ENCODE measurements at regions not wholly inside any gene's neighbourhood (a gene's known extent, or its start where the extent isn't known, plus 50 kb on each side); places are given as distances from the start of the nearest gene placed in this dataset.

- no peaks in the 10 kb centered on the region for H3K79me2 ChIP-seq (ENCODE audit: insufficient read depth, low read length)
- no peak overlapping the region for H3K27ac ChIP-seq (ENCODE audit: low read depth in 1 of 2, low read length in 2 of 2)
- H4K20me1 ChIP-seq (ENCODE audit: insufficient read depth, low read length) = no peaks in the 10 kb centered on the region
- Mint-ChIP-seq H3K9me3 (no peaks in the 10 kb centered on the region), H3K27me3 (ENCODE audit: low read depth in 3 of 3) (peaks cover 0 to 3% (median 1%) of the 10 kb centered on the region in 3 donors), H3K4me1 (no peaks in the 10 kb centered on the region), H3K36me3 (no peaks in the 10 kb centered on the region), H3K27ac (no peak overlapping the region), H3K4me3 (no peak overlapping the region)
- H3K36me3 ChIP-seq (replicated peaks in 1 of 2; ENCODE audit: control insufficient read depth in 1 of 2, insufficient read depth in 2 of 2, low read length in 2 of 2) = no peaks in the 10 kb centered on the region
- H3K4me1 ChIP-seq (ENCODE audit: control insufficient read depth in 1 of 2, insufficient read depth in 2 of 2, low read length in 2 of 2) = no peaks in the 10 kb centered on the region
- no CpG with 5 or more reads among the region's 5 CpGs for WGBS (ENCODE audit: insufficient coverage)
- intact Hi-C loops (cut with micrococcal nuclease) = no loop called here
- no peak for TF ChIP-seq CTCF (IDR thresholded peaks at IDR 0.05)
- no peaks in the 10 kb centered on the region for H3K9me3 ChIP-seq (replicated peaks in 1 of 2; ENCODE audit: control insufficient read depth in 1 of 2, insufficient read depth in 1 of 2, low read length in 2 of 2)
- no peak overlapping the region for H2AFZ ChIP-seq (ENCODE audit: insufficient read depth, low read depth, low read length, poor library complexity, severe bottlenecking)
- H3K27me3 ChIP-seq (ENCODE audit: control insufficient read depth in 2 of 2, insufficient read depth in 2 of 2, low read length in 2 of 2) = no peaks in the 10 kb centered on the region
- H3K9ac ChIP-seq (ENCODE audit: insufficient read depth, low read length, poor library complexity, severe bottlenecking) = no peak overlapping the region
- DNase-seq = no peak
- H3K4me3 ChIP-seq (replicated peaks in 1 of 3; ENCODE audit: low read depth in 2 of 3, low read length in 3 of 3) = no peak overlapping the region
- H3K4me2 ChIP-seq (replicated peaks; ENCODE audit: extremely low read depth, low read length, poor library complexity, severe bottlenecking) = no peak overlapping the region
Measured at GRCh38 chr6:50589751-50590470, 123.4 kb upstream of the TFAP2D start.

GRCh38 chr6:50591135-50591534 is 122.2 kb upstream of the TFAP2D start:
- intact Hi-C loops (cut with micrococcal nuclease) = no loop called here
- Mint-ChIP-seq H3K4me1 (no peaks in the 10 kb centered on the region), H3K27ac (no peak overlapping the region), H3K4me3 (no peak overlapping the region), H3K9me3 (no peaks in the 10 kb centered on the region), H3K36me3 (no peaks in the 10 kb centered on the region), H3K27me3 (ENCODE audit: low read depth in 3 of 3) (peaks cover 0 to 2% (median 1%) of the 10 kb centered on the region in 3 donors)
- Histone ChIP-seq H3K79me2 (ENCODE audit: insufficient read depth, low read length) (no peaks in the 10 kb centered on the region), H3K36me3 (replicated peaks in 1 of 2; ENCODE audit: control insufficient read depth in 1 of 2, insufficient read depth in 2 of 2, low read length in 2 of 2) (no peaks in the 10 kb centered on the region), H4K20me1 (ENCODE audit: insufficient read depth, low read length) (no peaks in the 10 kb centered on the region), H3K27ac (ENCODE audit: low read depth in 1 of 2, low read length in 2 of 2) (no peak overlapping the region), H3K4me1 (ENCODE audit: control insufficient read depth in 1 of 2, insufficient read depth in 2 of 2, low read length in 2 of 2) (no peaks in the 10 kb centered on the region), H3K9ac (ENCODE audit: insufficient read depth, low read length, poor library complexity, severe bottlenecking) (no peak overlapping the region), H3K4me3 (replicated peaks in 1 of 3; ENCODE audit: low read depth in 2 of 3, low read length in 3 of 3) (no peak overlapping the region), H2AFZ (ENCODE audit: insufficient read depth, low read depth, low read length, poor library complexity, severe bottlenecking) (no peak overlapping the region), H3K9me3 (replicated peaks in 1 of 2; ENCODE audit: control insufficient read depth in 1 of 2, insufficient read depth in 1 of 2, low read length in 2 of 2) (no peaks in the 10 kb centered on the region), H3K27me3 (ENCODE audit: control insufficient read depth in 2 of 2, insufficient read depth in 2 of 2, low read length in 2 of 2) (no peaks in the 10 kb centered on the region), H3K4me2 (replicated peaks; ENCODE audit: extremely low read depth, low read length, poor library complexity, severe bottlenecking) (no peak overlapping the region)
- 62% methylated on average over 3 of the region's 4 CpGs for WGBS (ENCODE audit: insufficient coverage)
- DNase-seq = no peak
- no peak for TF ChIP-seq CTCF (IDR thresholded peaks at IDR 0.05)
